Right renal pelvis (tissue), 4 donors: ENCODE measurements at regions not wholly inside any gene's neighbourhood (a gene's known extent, or its start where the extent isn't known, plus 50 kb on each side); places are given as distances from the start of the nearest gene placed in this dataset.
A peak's percentile ranks its signal among the peaks of the same experiment; 100 is the strongest.
"Not testable (repeated sequence)": the region's sequence is repeated elsewhere in the genome, so short reads cannot be mapped to it uniquely, and the experiment has no call there.

Source experiments
- DNase-seq, 4 donors: peaks; one replicate each; pipeline ENCODE4 v3.0.0-alpha.2; 2013; ENCODE audit warnings: low read depth in 4 of 4, low spot score in 3 of 4, missing footprints in 1 of 4

- DNase-seq = no peak
Observed at GRCh38 chr12:9319044-9319841, 111.0 kb upstream of the PZP start.

- not testable (repeated sequence) for DNase-seq
Observed at GRCh38 chr12:9313479-9313878, 105.3 kb upstream of the PZP start.

GRCh38 chr12:9312406-9313392 lies 104.5 kb upstream of the PZP start:
- DNase-seq = not testable (repeated sequence)

- DNase-seq = not testable (repeated sequence)
Observed at GRCh38 chr12:9311454-9311853, 103.3 kb upstream of the PZP start.

GRCh38 chr12:9310645-9311044 lies 102.5 kb upstream of the PZP start:
- not testable (repeated sequence) for DNase-seq

- DNase-seq = not testable (repeated sequence)
Observed at GRCh38 chr12:9309749-9310148, 101.6 kb upstream of the PZP start.

GRCh38 chr12:9308745-9309144 lies 100.5 kb upstream of the PZP start:
- DNase-seq = not testable (repeated sequence)

GRCh38 chr12:9308163-9308562 lies 100.0 kb upstream of the PZP start:
- not testable (repeated sequence) for DNase-seq

- not testable (repeated sequence) for DNase-seq
Observed at GRCh38 chr12:9307255-9307654, 99.1 kb upstream of the PZP start.

GRCh38 chr12:9306004-9306403 lies 97.8 kb upstream of the PZP start:
- DNase-seq = not testable (repeated sequence)

- DNase-seq = not testable (repeated sequence)
Observed at GRCh38 chr12:9304540-9304939, 96.3 kb upstream of the PZP start.

- not testable (repeated sequence) for DNase-seq
Observed at GRCh38 chr12:9295872-9296271, 87.7 kb upstream of the PZP start.

GRCh38 chr12:9294072-9294620 lies 86.0 kb upstream of the PZP start:
- DNase-seq = not testable (repeated sequence)

- not testable (repeated sequence) for DNase-seq
Observed at GRCh38 chr12:9293391-9293790, 85.2 kb upstream of the PZP start.

- not testable (repeated sequence) for DNase-seq
Observed at GRCh38 chr12:9289984-9290383, 81.8 kb upstream of the PZP start.

GRCh38 chr12:9284724-9285123 lies 76.5 kb upstream of the PZP start:
- DNase-seq = not testable (repeated sequence)

GRCh38 chr12:9284197-9284596 lies 76.0 kb upstream of the PZP start:
- DNase-seq = peak in 1 of 4 donors; percentile 3

GRCh38 chr12:9283346-9284095 lies 75.3 kb upstream of the PZP start:
- DNase-seq = peak; percentile 22 to 74 (median 63)

GRCh38 chr12:9276990-9277389 lies 68.8 kb upstream of the PZP start:
- no peak for DNase-seq

GRCh38 chr12:9273276-9273675 lies 65.1 kb upstream of the PZP start:
- DNase-seq = no peak
